B cell (primary cell): ENCODE measurements at regions not wholly inside any gene's neighbourhood (a gene's known extent, or its start where the extent isn't known, plus 50 kb on each side); places are given as distances from the start of the nearest gene placed in this dataset.

Experiments
- EZH2 ChIP-seq: IDR thresholded peaks from 2 replicates; pipeline ENCODE4 v1.6.1; 2012; ENCODE audit warnings: borderline replicate concordance, low read depth, mild to moderate bottlenecking, moderate library complexity, low read length; ENCODE audit not compliant: insufficient read depth, poor library complexity, severe bottlenecking
- TF ChIP-seq, protein P1 (sequence below): fragments of 200-600 bp; IDR thresholded peaks from one replicate; pipeline ENCODE4 v1.8.0; 2022; ENCODE audit warnings: antibody characterized with exemption, mild to moderate bottlenecking

DNA sequence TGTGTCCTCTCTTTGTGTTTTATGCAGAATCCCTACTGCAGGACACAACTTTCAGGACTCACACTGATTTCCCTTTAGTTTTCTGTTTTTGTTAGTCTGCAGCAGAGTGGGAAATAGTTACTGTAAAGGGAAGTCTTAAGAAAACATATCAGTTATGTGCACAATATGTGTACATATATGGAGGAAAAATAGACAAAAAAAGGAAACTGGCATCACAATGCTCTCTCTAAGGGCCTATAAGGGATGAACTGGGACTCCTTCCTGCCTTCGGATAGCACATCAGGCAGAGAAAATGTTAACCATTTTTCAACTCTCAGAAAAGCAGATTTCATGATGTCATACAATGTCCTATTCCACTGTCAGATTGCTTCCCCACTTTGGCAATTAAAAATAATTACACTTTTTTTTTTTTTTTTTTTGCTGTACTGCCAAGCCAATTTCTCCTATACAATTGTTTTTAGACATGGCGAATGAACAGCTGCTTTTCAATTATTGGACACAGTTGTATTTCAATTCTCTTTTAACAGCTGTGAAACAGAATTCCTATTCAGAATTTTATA is 112.5 kb upstream of the KCNJ16 start:
- TF ChIP-seq, protein P1, sequence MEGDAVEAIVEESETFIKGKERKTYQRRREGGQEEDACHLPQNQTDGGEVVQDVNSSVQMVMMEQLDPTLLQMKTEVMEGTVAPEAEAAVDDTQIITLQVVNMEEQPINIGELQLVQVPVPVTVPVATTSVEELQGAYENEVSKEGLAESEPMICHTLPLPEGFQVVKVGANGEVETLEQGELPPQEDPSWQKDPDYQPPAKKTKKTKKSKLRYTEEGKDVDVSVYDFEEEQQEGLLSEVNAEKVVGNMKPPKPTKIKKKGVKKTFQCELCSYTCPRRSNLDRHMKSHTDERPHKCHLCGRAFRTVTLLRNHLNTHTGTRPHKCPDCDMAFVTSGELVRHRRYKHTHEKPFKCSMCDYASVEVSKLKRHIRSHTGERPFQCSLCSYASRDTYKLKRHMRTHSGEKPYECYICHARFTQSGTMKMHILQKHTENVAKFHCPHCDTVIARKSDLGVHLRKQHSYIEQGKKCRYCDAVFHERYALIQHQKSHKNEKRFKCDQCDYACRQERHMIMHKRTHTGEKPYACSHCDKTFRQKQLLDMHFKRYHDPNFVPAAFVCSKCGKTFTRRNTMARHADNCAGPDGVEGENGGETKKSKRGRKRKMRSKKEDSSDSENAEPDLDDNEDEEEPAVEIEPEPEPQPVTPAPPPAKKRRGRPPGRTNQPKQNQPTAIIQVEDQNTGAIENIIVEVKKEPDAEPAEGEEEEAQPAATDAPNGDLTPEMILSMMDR = no peak
- no peak for TF ChIP-seq EZH2
